HepG2 (cell line): ENCODE measurements at regions not wholly inside any gene's neighbourhood (a gene's known extent, or its start where the extent isn't known, plus 50 kb on each side); places are given as distances from the start of the nearest gene placed in this dataset.

ENCODE experiments used
- ATAC-seq: fragments of 200-7000 bp; cut with Tn5 transposase; 3 replicates; pipeline ENCODE4 v1.9.1; 2020; ENCODE audit warnings: mild to moderate bottlenecking, moderate library complexity
- BruUV-seq: library from RNA; stranded (reverse); fragments of 400-500 nt; replicated peaks from 2 replicates; lab custom pipeline; 2021; lab: Mats Ljungman, UMichigan
- CTCF ChIA-PET: fragments of 300-600 bp; formaldehyde crosslinking; extraction: SDS; loops from one replicate; lab custom pipeline; 2021; ENCODE audit warnings: low total read pairs, inconsistent platforms, low intra/inter-chr PET ratio; lab: Yijun Ruan, JAX
- POLR2A ChIA-PET: fragments of 350-600 bp; sonication (Branson Sonifier 250); formaldehyde crosslinking; loops from one replicate; lab custom pipeline; 2020; ENCODE audit warnings: antibody characterized with exemption, inconsistent platforms; lab: Yijun Ruan, JAX
- DNase-seq: peaks from one replicate; pipeline ENCODE4 v3.0.0-alpha.2; 2015; ENCODE audit warnings: low spot score
- FAIRE-seq: peaks from 3 replicates; lab custom pipeline; 2011; peaks lifted over from hg19 to GRCh38; lab: Jason Lieb, UNC
- H2AFZ ChIP-seq: one replicate; pipeline ENCODE4 v1.6.1; 2011; ENCODE audit warnings: low read length, inconsistent platforms
- H3K27ac ChIP-seq: fragments of 300-600 bp; 3 replicates; pipeline ENCODE4 v1.8.0; 2011; ENCODE audit warnings: mixed run types, mild to moderate bottlenecking, mixed read lengths, low read length, inconsistent platforms; ENCODE audit not compliant: insufficient read depth; ENCODE audit errors: extremely low read length
- H3K27me3 ChIP-seq, 2 experiments: fragments of 200-600 bp in 1 of 2; 2 replicates in 1 of 2; 3 replicates in 1 of 2; pipeline versions ENCODE4 v1.6.0 to v1.8.0; 2011; ENCODE audit warnings: low read length in 2 of 2, mild to moderate bottlenecking in 2 of 2, moderate library complexity in 2 of 2, inconsistent platforms in 1 of 2; ENCODE audit not compliant: insufficient read depth in 2 of 2, control insufficient read depth in 1 of 2
- H3K36me3 ChIP-seq, 2 experiments: fragments of 200-600 bp in 1 of 2; replicated peaks in 1 of 2; 2 replicates in 1 of 2; 3 replicates in 1 of 2; pipeline versions ENCODE4 v1.5.1 to v1.8.0; 2011; ENCODE audit warnings: low read length in 2 of 2, inconsistent platforms in 1 of 2; ENCODE audit not compliant: insufficient read depth in 2 of 2, control insufficient read depth in 1 of 2
- H3K4me1 ChIP-seq: 2 replicates; pipeline ENCODE4 v1.5.1; 2012; ENCODE audit warnings: low read length, inconsistent platforms; ENCODE audit not compliant: insufficient read depth
- H3K4me2 ChIP-seq: 2 replicates; pipeline ENCODE4 v1.6.0; 2011; ENCODE audit warnings: low read depth, low read length, inconsistent platforms
- H3K4me3 ChIP-seq, 3 experiments: fragments of 200-600 bp in 1 of 3; sonication (generic), shearing (Covaris generic) in 1 of 3; replicated peaks in 1 of 3; 2 replicates each; pipeline ENCODE4 v1.5.1; 2011 to 2016; ENCODE audit warnings: low read length in 3 of 3, inconsistent platforms in 2 of 3, low read depth in 2 of 3, mild to moderate bottlenecking in 2 of 3, control low read depth in 1 of 3, mixed read lengths in 1 of 3; ENCODE audit not compliant: insufficient read depth in 1 of 3
- H3K79me2 ChIP-seq: one replicate; pipeline ENCODE4 v1.6.1; 2011; ENCODE audit warnings: low read length, inconsistent platforms; ENCODE audit not compliant: insufficient read depth
- H3K9ac ChIP-seq: 2 replicates; pipeline ENCODE4 v1.6.0; 2011; ENCODE audit warnings: mild to moderate bottlenecking, low read depth, low read length, inconsistent platforms; ENCODE audit not compliant: insufficient read depth
- H3K9me3 ChIP-seq: 2 replicates; pipeline ENCODE4 v1.5.1; 2012; ENCODE audit warnings: mild to moderate bottlenecking, low read length
- H4K20me1 ChIP-seq: 2 replicates; pipeline ENCODE4 v1.6.0; 2011; ENCODE audit warnings: inconsistent platforms, mild to moderate bottlenecking, low read length, moderate library complexity; ENCODE audit not compliant: insufficient read depth
- AGO2 ChIP-seq: fragments of 200-400 bp; formaldehyde crosslinking; optimal IDR thresholded peaks from 2 replicates; pipeline ENCODE3; 2017; ENCODE audit warnings: mild to moderate bottlenecking, low read depth, low read length, moderate library complexity
- ESRRA ChIP-seq: sonication (generic); formaldehyde crosslinking; IDR thresholded peaks from 2 replicates; pipeline ENCODE4 v1.5.1; 2020; ENCODE audit warnings: mild to moderate bottlenecking, low read depth, missing genetic modification reagents
- HMG20A ChIP-seq: IDR thresholded peaks from 2 replicates; pipeline ENCODE4 v1.6.1; 2016; ENCODE audit warnings: borderline replicate concordance
- HOXD1 ChIP-seq: sonication (generic); formaldehyde crosslinking; IDR thresholded peaks from 2 replicates; pipeline ENCODE4 v1.5.0; 2020; ENCODE audit warnings: missing genetic modification reagents
- IRF2 ChIP-seq: IDR thresholded peaks from 2 replicates; pipeline ENCODE4 v1.6.1; 2018; ENCODE audit warnings: missing genetic modification reagents, missing compliant biosample characterization
- KAT2B ChIP-seq: fragments of 150-350 bp; IDR thresholded peaks from 2 replicates; pipeline ENCODE4 v1.6.1; 2014; ENCODE audit warnings: low read depth, low read length, borderline replicate concordance
- MXI1 ChIP-seq: IDR thresholded peaks from 3 replicates; pipeline ENCODE4 v1.6.1; 2012; ENCODE audit warnings: low read depth, low read length, inconsistent platforms, borderline replicate concordance
- NR2F6 ChIP-seq, 2 experiments: IDR thresholded peaks; 2 replicates each; pipeline ENCODE4 v1.6.1; 2016; ENCODE audit warnings: antibody characterized with exemption in 1 of 2, mild to moderate bottlenecking in 1 of 2
- RARG ChIP-seq: sonication (generic); formaldehyde crosslinking; IDR thresholded peaks from 2 replicates; pipeline ENCODE4 v1.4.0; 2020; ENCODE audit warnings: low read depth, mild to moderate bottlenecking, missing genetic modification reagents
- SP4 ChIP-seq: sonication (generic); formaldehyde crosslinking; IDR thresholded peaks from 2 replicates; pipeline ENCODE4 v1.8.1; 2023; ENCODE audit warnings: mild to moderate bottlenecking, missing genetic modification reagents
- ZBTB21 ChIP-seq: sonication (generic); formaldehyde crosslinking; IDR thresholded peaks from 2 replicates; pipeline ENCODE4 v1.4.0; 2020; ENCODE audit warnings: missing genetic modification reagents
- ZBTB7B ChIP-seq: sonication (generic); formaldehyde crosslinking; IDR thresholded peaks from 2 replicates; pipeline ENCODE4 v1.4.0; 2020; ENCODE audit warnings: missing genetic modification reagents
- ZNF274 ChIP-seq: sonication (generic); formaldehyde crosslinking; IDR thresholded peaks from 2 replicates; pipeline ENCODE4 v1.5.1; 2020; ENCODE audit warnings: mild to moderate bottlenecking, missing genetic modification reagents
- ZNF496 ChIP-seq: sonication (generic); formaldehyde crosslinking; IDR thresholded peaks from 2 replicates; pipeline ENCODE4 v1.8.1; 2023; ENCODE audit warnings: mild to moderate bottlenecking, moderate library complexity, missing genetic modification reagents; ENCODE audit not compliant: insufficient replicate concordance
- ZNF614 ChIP-seq: IDR thresholded peaks from 2 replicates; pipeline ENCODE4 v1.6.1; 2018; ENCODE audit warnings: missing biosample characterization, missing genetic modification reagents, inconsistent platforms, borderline replicate concordance
- ZNF720 ChIP-seq: sonication (generic); formaldehyde crosslinking; IDR thresholded peaks from 2 replicates; pipeline ENCODE4 v1.4.0; 2020; ENCODE audit warnings: missing genetic modification reagents
- ZSCAN12 ChIP-seq: sonication (generic); formaldehyde crosslinking; IDR thresholded peaks from 2 replicates; pipeline ENCODE4 v1.9.0; 2021; ENCODE audit warnings: mild to moderate bottlenecking, missing genetic modification reagents
- WGBS: methylation state at CpG from one replicate; pipeline ENCODE4 v1.1.6; 2017; ENCODE audit warnings: low lambda C conversion rate; 5-methylcytosine and 5-hydroxymethylcytosine counted together
- in situ Hi-C: cut with HindIII; loops from 2 replicates; pipeline ENCODE4 v1.10.0; 2017; ENCODE audit warnings: low pct_unique_long_range_greater_than_20kb; ENCODE audit not compliant: extremely low pct_ligation_motif_present
- intact Hi-C: fragments of 100-400 bp; cut with micrococcal nuclease; formaldehyde crosslinking; loops from one replicate; pipeline ENCODE4 v1.10.0; 2022; ENCODE audit not compliant: unreplicated experiment
- TF ChIP-seq, protein P1 (sequence below): sonication (generic); formaldehyde crosslinking; IDR thresholded peaks from 2 replicates; pipeline ENCODE4 v1.5.1; 2020; ENCODE audit warnings: missing genetic modification reagents, mild to moderate bottlenecking, borderline replicate concordance
- TF ChIP-seq, protein P2 (sequence below): sonication (generic); formaldehyde crosslinking; IDR thresholded peaks from 2 replicates; pipeline ENCODE4 v1.4.0; 2020; ENCODE audit warnings: missing genetic modification reagents

DNA sequence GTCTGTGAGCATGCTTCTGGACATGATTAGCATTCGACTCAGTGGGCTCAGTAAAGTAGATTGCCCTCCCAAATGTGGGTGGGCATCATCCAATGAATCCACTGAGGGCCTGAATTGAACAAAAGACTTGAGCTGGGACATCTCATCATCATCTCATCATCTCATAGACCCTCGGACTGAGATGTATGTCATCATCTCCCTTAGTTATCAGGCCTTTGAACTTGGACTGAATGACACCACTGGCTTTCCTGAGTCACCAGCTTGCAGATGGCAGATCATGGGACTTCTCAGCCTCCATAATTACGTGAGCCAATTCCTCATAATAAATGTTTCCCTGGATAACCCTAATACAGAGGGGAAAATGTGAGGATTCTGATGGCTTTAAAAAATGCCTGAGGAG, 128.3 kb upstream of the LSM8 start:
- H3K27me3 ChIP-seq, result no peaks in the 10 kb centered on the region
- no peak for TF ChIP-seq RARG
- no peak for TF ChIP-seq KAT2B
- no peak for TF ChIP-seq ZBTB21 (CRISPR knock-in tag)
- no peak for TF ChIP-seq ZNF274 (CRISPR knock-in tag)
- no peak for TF ChIP-seq ZNF720 (CRISPR knock-in tag)
- TF ChIP-seq HMG20A, result no peak
- TF ChIP-seq, protein P1, sequence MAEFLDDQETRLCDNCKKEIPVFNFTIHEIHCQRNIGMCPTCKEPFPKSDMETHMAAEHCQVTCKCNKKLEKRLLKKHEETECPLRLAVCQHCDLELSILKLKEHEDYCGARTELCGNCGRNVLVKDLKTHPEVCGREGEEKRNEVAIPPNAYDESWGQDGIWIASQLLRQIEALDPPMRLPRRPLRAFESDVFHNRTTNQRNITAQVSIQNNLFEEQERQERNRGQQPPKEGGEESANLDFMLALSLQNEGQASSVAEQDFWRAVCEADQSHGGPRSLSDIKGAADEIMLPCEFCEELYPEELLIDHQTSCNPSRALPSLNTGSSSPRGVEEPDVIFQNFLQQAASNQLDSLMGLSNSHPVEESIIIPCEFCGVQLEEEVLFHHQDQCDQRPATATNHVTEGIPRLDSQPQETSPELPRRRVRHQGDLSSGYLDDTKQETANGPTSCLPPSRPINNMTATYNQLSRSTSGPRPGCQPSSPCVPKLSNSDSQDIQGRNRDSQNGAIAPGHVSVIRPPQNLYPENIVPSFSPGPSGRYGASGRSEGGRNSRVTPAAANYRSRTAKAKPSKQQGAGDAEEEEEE (CRISPR knock-in tag), result no peak
- no peak for TF ChIP-seq SP4 (CRISPR knock-in tag)
- TF ChIP-seq MXI1, result no peak
- TF ChIP-seq ZNF496 (CRISPR knock-in tag), result no peak
- TF ChIP-seq ZNF614 (CRISPR knock-in tag), result no peak
- TF ChIP-seq AGO2, result no peak
- TF ChIP-seq, protein P2, sequence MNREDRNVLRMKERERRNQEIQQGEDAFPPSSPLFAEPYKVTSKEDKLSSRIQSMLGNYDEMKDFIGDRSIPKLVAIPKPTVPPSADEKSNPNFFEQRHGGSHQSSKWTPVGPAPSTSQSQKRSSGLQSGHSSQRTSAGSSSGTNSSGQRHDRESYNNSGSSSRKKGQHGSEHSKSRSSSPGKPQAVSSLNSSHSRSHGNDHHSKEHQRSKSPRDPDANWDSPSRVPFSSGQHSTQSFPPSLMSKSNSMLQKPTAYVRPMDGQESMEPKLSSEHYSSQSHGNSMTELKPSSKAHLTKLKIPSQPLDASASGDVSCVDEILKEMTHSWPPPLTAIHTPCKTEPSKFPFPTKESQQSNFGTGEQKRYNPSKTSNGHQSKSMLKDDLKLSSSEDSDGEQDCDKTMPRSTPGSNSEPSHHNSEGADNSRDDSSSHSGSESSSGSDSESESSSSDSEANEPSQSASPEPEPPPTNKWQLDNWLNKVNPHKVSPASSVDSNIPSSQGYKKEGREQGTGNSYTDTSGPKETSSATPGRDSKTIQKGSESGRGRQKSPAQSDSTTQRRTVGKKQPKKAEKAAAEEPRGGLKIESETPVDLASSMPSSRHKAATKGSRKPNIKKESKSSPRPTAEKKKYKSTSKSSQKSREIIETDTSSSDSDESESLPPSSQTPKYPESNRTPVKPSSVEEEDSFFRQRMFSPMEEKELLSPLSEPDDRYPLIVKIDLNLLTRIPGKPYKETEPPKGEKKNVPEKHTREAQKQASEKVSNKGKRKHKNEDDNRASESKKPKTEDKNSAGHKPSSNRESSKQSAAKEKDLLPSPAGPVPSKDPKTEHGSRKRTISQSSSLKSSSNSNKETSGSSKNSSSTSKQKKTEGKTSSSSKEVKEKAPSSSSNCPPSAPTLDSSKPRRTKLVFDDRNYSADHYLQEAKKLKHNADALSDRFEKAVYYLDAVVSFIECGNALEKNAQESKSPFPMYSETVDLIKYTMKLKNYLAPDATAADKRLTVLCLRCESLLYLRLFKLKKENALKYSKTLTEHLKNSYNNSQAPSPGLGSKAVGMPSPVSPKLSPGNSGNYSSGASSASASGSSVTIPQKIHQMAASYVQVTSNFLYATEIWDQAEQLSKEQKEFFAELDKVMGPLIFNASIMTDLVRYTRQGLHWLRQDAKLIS (CRISPR knock-in tag), result no peak
- TF ChIP-seq ZSCAN12, result no peak
- TF ChIP-seq HOXD1, result no peak
- no peak for TF ChIP-seq ZBTB7B (CRISPR knock-in tag)
- no peak for TF ChIP-seq IRF2 (CRISPR knock-in tag)
- no peak for TF ChIP-seq NR2F6 (IDR thresholded peaks at IDR 0.05)
- TF ChIP-seq NR2F6 (CRISPR knock-in tag; IDR thresholded peaks at IDR 0.05), result no peak
- TF ChIP-seq ESRRA, result no peak
- intact Hi-C loops (no loop called here), in situ Hi-C loops (no loop called here)
- H3K36me3 ChIP-seq, result no peaks in the 10 kb centered on the region
- H3K9ac ChIP-seq, result no peak overlapping the region
- no peaks in the 10 kb centered on the region for H3K4me1 ChIP-seq
- no TSS peak for BruUV-seq
- H3K27ac ChIP-seq, result no peak overlapping the region
- no peaks in the 10 kb centered on the region for H3K79me2 ChIP-seq
- no peak for ATAC-seq
- H3K4me2 ChIP-seq, result no peak overlapping the region
- 4% methylated on average over 2 of the region's 3 CpGs for WGBS
- no peaks in the 10 kb centered on the region for H4K20me1 ChIP-seq
- H3K9me3 ChIP-seq, result no peaks in the 10 kb centered on the region
- ChIA-PET POLR2A (no interaction called here), CTCF (no interaction called here)
- H2AFZ ChIP-seq, result no peak overlapping the region
- no peak overlapping the region for H3K4me3 ChIP-seq
- FAIRE-seq, result no peak
- no peak for DNase-seq
